HG03066 (cell line): ENCODE measurements at regions not wholly inside any gene's neighbourhood (a gene's known extent, or its start where the extent isn't known, plus 50 kb on each side); places are given as distances from the start of the nearest gene placed in this dataset.

Experiments
- ATAC-seq: cut with Tn5 transposase; IDR thresholded peaks from one replicate; pipeline ENCODE4 v1.9.1; 2021; ENCODE audit warnings: low read depth; ENCODE audit not compliant: unreplicated experiment

- no peak for ATAC-seq
Measured at GRCh38 chr10:43986374-43986773, 337.7 kb upstream of the ZNF32 start.

GRCh38 chr10:43985941-43986340 is 337.3 kb upstream of the ZNF32 start:
- ATAC-seq: no peak

- no peak for ATAC-seq
Measured at GRCh38 chr10:43983856-43984271, 335.2 kb upstream of the ZNF32 start.

- no peak for ATAC-seq
Measured at GRCh38 chr10:43983405-43983804, 334.7 kb upstream of the ZNF32 start.

- ATAC-seq: no peak
Measured at GRCh38 chr10:43982250-43982649, 333.6 kb upstream of the ZNF32 start.

GRCh38 chr10:43981696-43982095 is 333.0 kb upstream of the ZNF32 start:
- ATAC-seq: no peak

GRCh38 chr10:43981232-43981631 is 332.6 kb upstream of the ZNF32 start:
- ATAC-seq: no peak

- ATAC-seq: no peak
Measured at GRCh38 chr10:43980715-43981114, 332.0 kb upstream of the ZNF32 start.

- ATAC-seq: no peak
Measured at GRCh38 chr10:43980313-43980712, 331.6 kb upstream of the ZNF32 start.

- ATAC-seq: no peak
Measured at GRCh38 chr10:43979551-43979950, 330.9 kb upstream of the ZNF32 start.

GRCh38 chr10:43978936-43979335 is 330.3 kb upstream of the ZNF32 start:
- no peak for ATAC-seq

- ATAC-seq: no peak
Measured at GRCh38 chr10:43978091-43978490, 329.4 kb upstream of the ZNF32 start.

- ATAC-seq: no peak
Measured at GRCh38 chr10:43976292-43976691, 327.6 kb upstream of the ZNF32 start.

GRCh38 chr10:43973801-43974200 is 325.1 kb upstream of the ZNF32 start:
- no peak for ATAC-seq

GRCh38 chr10:43972976-43973647 is 324.4 kb upstream of the ZNF32 start:
- no peak for ATAC-seq

- no peak for ATAC-seq
Measured at GRCh38 chr10:43971981-43972380, 323.3 kb upstream of the ZNF32 start.

- no peak for ATAC-seq
Measured at GRCh38 chr10:43971306-43971705, 322.6 kb upstream of the ZNF32 start.

GRCh38 chr10:43970717-43971116 is 322.0 kb upstream of the ZNF32 start:
- ATAC-seq: no peak

GRCh38 chr10:43970018-43970698 is 321.5 kb upstream of the ZNF32 start:
- no peak for ATAC-seq

GRCh38 chr10:43969506-43969905 is 320.8 kb upstream of the ZNF32 start:
- ATAC-seq: no peak

- no peak for ATAC-seq
Measured at GRCh38 chr10:43968961-43969360, 320.3 kb upstream of the ZNF32 start.

GRCh38 chr10:43968076-43968475 is 319.4 kb upstream of the ZNF32 start:
- ATAC-seq: no peak
